Liver (tissue), 8 donors: ENCODE measurements at regions not wholly inside any gene's neighbourhood (a gene's known extent, or its start where the extent isn't known, plus 50 kb on each side); places are given as distances from the start of the nearest gene placed in this dataset.

ENCODE experiments used
- DNase-seq: peaks from one replicate; pipeline ENCODE4 v3.0.0-alpha.2; 2017; ENCODE audit warnings: low spot score
- H3K27ac ChIP-seq, 2 donors: one replicate each; pipeline ENCODE4 v1.7.0; 2013; ENCODE audit warnings: inconsistent platforms in 2 of 2, low read length in 2 of 2, control low read depth in 1 of 2, low read depth in 1 of 2, mild to moderate bottlenecking in 1 of 2
- H3K27me3 ChIP-seq, 4 donors: one replicate each; pipeline versions ENCODE4 v1.6.1 to v1.7.0; 2013; ENCODE audit warnings: low read length in 3 of 4, inconsistent platforms in 1 of 4, mild to moderate bottlenecking in 1 of 4, moderate library complexity in 1 of 4; ENCODE audit not compliant: control insufficient read depth in 4 of 4, insufficient read depth in 4 of 4
- H3K36me3 ChIP-seq, 4 donors: one replicate each; pipeline versions ENCODE4 v1.6.1 to v1.7.0; 2013; ENCODE audit warnings: low read length in 3 of 4, mild to moderate bottlenecking in 3 of 4, low read depth in 1 of 4, moderate library complexity in 1 of 4; ENCODE audit not compliant: control insufficient read depth in 4 of 4, insufficient read depth in 3 of 4
- H3K4me1 ChIP-seq, 4 donors: one replicate each; pipeline versions ENCODE4 v1.6.1 to v1.7.0; 2013; ENCODE audit warnings: low read length in 3 of 4, mild to moderate bottlenecking in 3 of 4, moderate library complexity in 1 of 4; ENCODE audit not compliant: control insufficient read depth in 4 of 4, insufficient read depth in 4 of 4
- H3K4me3 ChIP-seq, 3 donors: one replicate each; pipeline versions ENCODE4 v1.6.1 to v1.7.0; 2013; ENCODE audit warnings: low read length in 3 of 3, control low read depth in 1 of 3, low read depth in 1 of 3, mild to moderate bottlenecking in 1 of 3
- H3K9ac ChIP-seq, 2 donors: one replicate each; pipeline ENCODE4 v1.7.0; 2013; ENCODE audit warnings: low read length in 2 of 2, mild to moderate bottlenecking in 2 of 2, moderate library complexity in 2 of 2, control low read depth in 1 of 2, low read depth in 1 of 2
- H3K9me3 ChIP-seq, 4 donors: one replicate each; pipeline versions ENCODE4 v1.6.1 to v1.7.0; 2013; ENCODE audit warnings: low read length in 3 of 4; ENCODE audit not compliant: control insufficient read depth in 4 of 4
- EGR1 ChIP-seq, 2 donors: IDR thresholded peaks; 2 replicates each; pipeline ENCODE4 v1.6.1; 2016 to 2018; ENCODE audit warnings: antibody characterized with exemption in 2 of 2, low read depth in 2 of 2
- FOXA1 ChIP-seq: IDR thresholded peaks from 2 replicates; pipeline ENCODE4 v1.6.1; 2016; ENCODE audit warnings: antibody characterized with exemption
- FOXA2 ChIP-seq: IDR thresholded peaks from 2 replicates; pipeline ENCODE4 v1.6.1; 2016; ENCODE audit warnings: antibody characterized with exemption
- GABPA ChIP-seq, 2 donors: IDR thresholded peaks in 1 of 2; conservative IDR thresholded peaks in 1 of 2; 2 replicates each; pipeline ENCODE4 v1.6.1; 2016; ENCODE audit warnings: antibody characterized with exemption in 2 of 2, mild to moderate bottlenecking in 1 of 2, moderate library complexity in 1 of 2
- JUND ChIP-seq, 2 donors: IDR thresholded peaks; 2 replicates each; pipeline ENCODE4 v1.6.1; 2016; ENCODE audit warnings: antibody characterized with exemption in 2 of 2
- NR2F2 ChIP-seq: IDR thresholded peaks from 2 replicates; pipeline ENCODE4 v1.6.1; 2016; ENCODE audit warnings: antibody characterized with exemption
- RAD21 ChIP-seq, 2 donors: IDR thresholded peaks; 2 replicates each; pipeline ENCODE4 v1.6.1; 2016; ENCODE audit warnings: antibody characterized with exemption in 2 of 2, mild to moderate bottlenecking in 2 of 2
- RXRA ChIP-seq, 2 donors: IDR thresholded peaks; 2 replicates each; pipeline ENCODE4 v1.6.1; 2017 to 2018; ENCODE audit warnings: antibody characterized with exemption in 2 of 2, mild to moderate bottlenecking in 1 of 2
- SP1 ChIP-seq: IDR thresholded peaks from 2 replicates; pipeline ENCODE4 v1.6.1; 2018; ENCODE audit warnings: antibody characterized with exemption, mild to moderate bottlenecking
- TAF1 ChIP-seq: conservative IDR thresholded peaks from 2 replicates; pipeline ENCODE4 v1.6.1; 2016; ENCODE audit warnings: antibody characterized with exemption, mild to moderate bottlenecking
- YY1 ChIP-seq: IDR thresholded peaks from 2 replicates; pipeline ENCODE4 v1.6.1; 2016; ENCODE audit warnings: antibody characterized with exemption, mild to moderate bottlenecking
- WGBS: extraction: QIAGEN DNeasy Blood & Tissue Kit; methylation state at CpG from one replicate; pipeline ENCODE4 v1.1.7; 2013; 5-methylcytosine and 5-hydroxymethylcytosine counted together
- TF ChIP-seq, protein P1 (sequence below): IDR thresholded peaks from 2 replicates; pipeline ENCODE4 v1.6.1; 2016; ENCODE audit warnings: antibody characterized with exemption
- TF ChIP-seq, protein P2 (sequence below): IDR thresholded peaks from 2 replicates; pipeline ENCODE4 v1.6.1; 2016; ENCODE audit warnings: antibody characterized with exemption
- TF ChIP-seq, protein P3 (sequence below): fragments of 150-350 bp; IDR thresholded peaks from 2 replicates; pipeline ENCODE4 v1.5.1; 2017; ENCODE audit warnings: improper control_type of control experiment, low read depth, low read length; ENCODE audit not compliant: missing input control
- TF ChIP-seq, protein P4 (sequence below): IDR thresholded peaks from 2 replicates; pipeline ENCODE4 v1.6.1; 2016; ENCODE audit warnings: antibody characterized with exemption, mild to moderate bottlenecking
- donor health status: healthy.
- donor health status: healthy.
- donor health status: healthy.
- donor health status: healthy.
- donor health status: healthy.

DNA sequence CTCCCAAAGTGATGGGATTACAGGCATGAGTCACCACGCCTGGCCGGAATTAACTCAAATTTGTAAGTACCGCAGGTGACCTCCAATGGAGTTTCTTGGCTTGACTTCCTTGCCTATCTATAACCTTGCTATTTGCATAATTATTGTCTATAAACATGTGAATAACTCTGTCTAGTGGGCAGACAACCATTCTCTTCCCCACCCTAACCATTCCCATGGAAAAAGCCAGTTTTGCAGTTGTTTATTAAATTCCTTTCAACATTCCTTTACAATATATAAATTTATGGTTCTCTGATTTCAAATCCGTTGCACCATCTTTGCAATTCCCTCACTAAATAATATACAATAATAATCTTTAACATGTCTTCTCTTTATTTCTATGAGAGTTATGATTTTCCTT, 61.0 kb upstream of the ZDHHC17 start:
- H3K36me3 ChIP-seq = no peaks in the 10 kb centered on the region
- H3K4me1 ChIP-seq = no peaks in the 10 kb centered on the region
- DNase-seq = no peak
- H3K9ac ChIP-seq = no peak overlapping the region
- WGBS = 95% methylated on average over 4 of the region's 4 CpGs
- no peaks in the 10 kb centered on the region for H3K9me3 ChIP-seq
- no peak overlapping the region for H3K4me3 ChIP-seq
- TF ChIP-seq SP1 (no peak), RAD21 (IDR thresholded peaks at IDR 0.05) (no peak)
- TF ChIP-seq, protein P1, sequence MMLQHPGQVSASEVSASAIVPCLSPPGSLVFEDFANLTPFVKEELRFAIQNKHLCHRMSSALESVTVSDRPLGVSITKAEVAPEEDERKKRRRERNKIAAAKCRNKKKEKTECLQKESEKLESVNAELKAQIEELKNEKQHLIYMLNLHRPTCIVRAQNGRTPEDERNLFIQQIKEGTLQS = no peak
- no peaks in the 10 kb centered on the region for H3K27me3 ChIP-seq
- no peak overlapping the region for H3K27ac ChIP-seq

DNA sequence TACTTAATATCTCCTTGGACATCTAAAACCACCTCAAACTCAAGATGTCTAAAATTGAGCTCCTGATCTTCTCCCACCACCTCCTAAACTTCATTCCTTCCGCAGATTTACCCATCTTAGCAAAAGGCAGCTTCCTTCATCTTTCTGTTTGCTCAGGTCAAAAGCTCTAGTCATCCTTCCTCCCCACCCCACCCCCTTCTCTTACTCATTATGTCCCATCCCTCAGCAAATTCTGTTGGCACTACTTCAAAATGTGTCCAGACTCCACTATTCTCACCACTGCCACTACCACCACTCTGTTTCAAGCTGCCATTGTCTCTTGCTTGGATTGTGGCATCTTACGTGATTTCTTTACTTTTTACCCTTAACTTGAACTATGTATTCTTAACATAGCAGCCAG, 59.2 kb upstream of the ZDHHC17 start:
- no peak overlapping the region for H3K9ac ChIP-seq
- TF ChIP-seq YY1 (no peak), JUND (IDR thresholded peaks at IDR 0.05) (no peak), RAD21 (IDR thresholded peaks at IDR 0.05) (no peak), EGR1 (IDR thresholded peaks at IDR 0.05; ENCODE audit: low read depth in 2 of 2) (no peak), TAF1 (no peak), GABPA (IDR thresholded peaks at IDR 0.05 in 1 of 2, conservative IDR thresholded peaks at IDR 0.05 in 1 of 2) (no peak)
- TF ChIP-seq, protein P2, sequence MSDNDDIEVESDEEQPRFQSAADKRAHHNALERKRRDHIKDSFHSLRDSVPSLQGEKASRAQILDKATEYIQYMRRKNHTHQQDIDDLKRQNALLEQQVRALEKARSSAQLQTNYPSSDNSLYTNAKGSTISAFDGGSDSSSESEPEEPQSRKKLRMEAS = no peak
- TF ChIP-seq, protein P3, sequence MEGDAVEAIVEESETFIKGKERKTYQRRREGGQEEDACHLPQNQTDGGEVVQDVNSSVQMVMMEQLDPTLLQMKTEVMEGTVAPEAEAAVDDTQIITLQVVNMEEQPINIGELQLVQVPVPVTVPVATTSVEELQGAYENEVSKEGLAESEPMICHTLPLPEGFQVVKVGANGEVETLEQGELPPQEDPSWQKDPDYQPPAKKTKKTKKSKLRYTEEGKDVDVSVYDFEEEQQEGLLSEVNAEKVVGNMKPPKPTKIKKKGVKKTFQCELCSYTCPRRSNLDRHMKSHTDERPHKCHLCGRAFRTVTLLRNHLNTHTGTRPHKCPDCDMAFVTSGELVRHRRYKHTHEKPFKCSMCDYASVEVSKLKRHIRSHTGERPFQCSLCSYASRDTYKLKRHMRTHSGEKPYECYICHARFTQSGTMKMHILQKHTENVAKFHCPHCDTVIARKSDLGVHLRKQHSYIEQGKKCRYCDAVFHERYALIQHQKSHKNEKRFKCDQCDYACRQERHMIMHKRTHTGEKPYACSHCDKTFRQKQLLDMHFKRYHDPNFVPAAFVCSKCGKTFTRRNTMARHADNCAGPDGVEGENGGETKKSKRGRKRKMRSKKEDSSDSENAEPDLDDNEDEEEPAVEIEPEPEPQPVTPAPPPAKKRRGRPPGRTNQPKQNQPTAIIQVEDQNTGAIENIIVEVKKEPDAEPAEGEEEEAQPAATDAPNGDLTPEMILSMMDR = no peak
- no peak for DNase-seq
- WGBS = 93% methylated on average over 2 of the region's 2 CpGs
- H3K27ac ChIP-seq = no peak overlapping the region
- H3K9me3 ChIP-seq = no peaks in the 10 kb centered on the region
- no peaks in the 10 kb centered on the region for H3K36me3 ChIP-seq
- no peaks in the 10 kb centered on the region for H3K27me3 ChIP-seq
- H3K4me1 ChIP-seq = no peaks in the 10 kb centered on the region
- H3K4me3 ChIP-seq = no peak overlapping the region

DNA sequence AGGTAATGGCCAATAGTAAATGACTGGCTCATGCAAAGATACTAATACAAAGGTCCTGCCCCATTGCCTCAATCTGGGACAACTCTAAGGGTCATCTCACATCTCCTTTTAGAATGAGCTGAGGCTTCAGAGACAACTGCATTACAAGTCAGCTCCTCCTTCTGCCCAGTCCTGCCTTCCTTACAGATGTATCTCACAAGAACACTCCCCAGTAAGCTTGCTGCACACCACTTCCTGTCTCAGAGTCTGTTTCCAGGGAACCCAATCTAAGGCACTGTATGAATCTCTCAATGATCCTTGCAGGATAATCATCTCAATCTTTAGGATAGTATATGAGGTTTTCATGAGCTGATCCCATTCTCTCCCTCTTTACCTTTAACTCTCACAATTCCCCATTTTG, 57.8 kb upstream of the ZDHHC17 start:
- no peaks in the 10 kb centered on the region for H3K9me3 ChIP-seq
- H3K36me3 ChIP-seq = no peaks in the 10 kb centered on the region
- no peak for DNase-seq
- no peaks in the 10 kb centered on the region for H3K27me3 ChIP-seq
- H3K9ac ChIP-seq = no peak overlapping the region
- TF ChIP-seq GABPA (IDR thresholded peaks at IDR 0.05 in 1 of 2, conservative IDR thresholded peaks at IDR 0.05 in 1 of 2) (no peak), NR2F2 (no peak), EGR1 (IDR thresholded peaks at IDR 0.05; ENCODE audit: low read depth in 2 of 2) (no peak), RXRA (IDR thresholded peaks at IDR 0.05) (no peak), FOXA2 (no peak), FOXA1 (no peak)
- TF ChIP-seq, protein P4, sequence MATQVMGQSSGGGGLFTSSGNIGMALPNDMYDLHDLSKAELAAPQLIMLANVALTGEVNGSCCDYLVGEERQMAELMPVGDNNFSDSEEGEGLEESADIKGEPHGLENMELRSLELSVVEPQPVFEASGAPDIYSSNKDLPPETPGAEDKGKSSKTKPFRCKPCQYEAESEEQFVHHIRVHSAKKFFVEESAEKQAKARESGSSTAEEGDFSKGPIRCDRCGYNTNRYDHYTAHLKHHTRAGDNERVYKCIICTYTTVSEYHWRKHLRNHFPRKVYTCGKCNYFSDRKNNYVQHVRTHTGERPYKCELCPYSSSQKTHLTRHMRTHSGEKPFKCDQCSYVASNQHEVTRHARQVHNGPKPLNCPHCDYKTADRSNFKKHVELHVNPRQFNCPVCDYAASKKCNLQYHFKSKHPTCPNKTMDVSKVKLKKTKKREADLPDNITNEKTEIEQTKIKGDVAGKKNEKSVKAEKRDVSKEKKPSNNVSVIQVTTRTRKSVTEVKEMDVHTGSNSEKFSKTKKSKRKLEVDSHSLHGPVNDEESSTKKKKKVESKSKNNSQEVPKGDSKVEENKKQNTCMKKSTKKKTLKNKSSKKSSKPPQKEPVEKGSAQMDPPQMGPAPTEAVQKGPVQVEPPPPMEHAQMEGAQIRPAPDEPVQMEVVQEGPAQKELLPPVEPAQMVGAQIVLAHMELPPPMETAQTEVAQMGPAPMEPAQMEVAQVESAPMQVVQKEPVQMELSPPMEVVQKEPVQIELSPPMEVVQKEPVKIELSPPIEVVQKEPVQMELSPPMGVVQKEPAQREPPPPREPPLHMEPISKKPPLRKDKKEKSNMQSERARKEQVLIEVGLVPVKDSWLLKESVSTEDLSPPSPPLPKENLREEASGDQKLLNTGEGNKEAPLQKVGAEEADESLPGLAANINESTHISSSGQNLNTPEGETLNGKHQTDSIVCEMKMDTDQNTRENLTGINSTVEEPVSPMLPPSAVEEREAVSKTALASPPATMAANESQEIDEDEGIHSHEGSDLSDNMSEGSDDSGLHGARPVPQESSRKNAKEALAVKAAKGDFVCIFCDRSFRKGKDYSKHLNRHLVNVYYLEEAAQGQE = no peak
- TF ChIP-seq, protein P2 = no peak
- H3K4me3 ChIP-seq = no peak overlapping the region
- no peak overlapping the region for H3K27ac ChIP-seq
- H3K4me1 ChIP-seq = no peaks in the 10 kb centered on the region
